Cardiac fibroblast (primary cell): ENCODE measurements at regions not wholly inside any gene's neighbourhood (a gene's known extent, or its start where the extent isn't known, plus 50 kb on each side); places are given as distances from the start of the nearest gene placed in this dataset.

Experiments
- DNase-seq, 2 donors: peaks; one replicate each; pipeline versions ENCODE4 v3.0.0 to v3.0.0-alpha.2; 2010; ENCODE audit warnings: low read depth in 2 of 2
- H3K4me3 ChIP-seq, 2 donors: replicated peaks in 1 of 2; 1 replicate in 1 of 2; 2 replicates in 1 of 2; pipeline ENCODE4 v1.5.1; 2011; ENCODE audit warnings: low read depth in 2 of 2, low read length in 2 of 2, mild to moderate bottlenecking in 2 of 2, moderate library complexity in 1 of 2
- CTCF ChIP-seq: IDR thresholded peaks from one replicate; pipeline ENCODE4 v1.5.1; 2011; ENCODE audit warnings: low read depth, mild to moderate bottlenecking, low read length, inconsistent platforms

- no peak overlapping the region for H3K4me3 ChIP-seq
- no peak for TF ChIP-seq CTCF
- no peak for DNase-seq
These were observed 182.9 kb downstream of the ANKRD60 start for GRCh38 chr20:58045579-58045978.

DNA sequence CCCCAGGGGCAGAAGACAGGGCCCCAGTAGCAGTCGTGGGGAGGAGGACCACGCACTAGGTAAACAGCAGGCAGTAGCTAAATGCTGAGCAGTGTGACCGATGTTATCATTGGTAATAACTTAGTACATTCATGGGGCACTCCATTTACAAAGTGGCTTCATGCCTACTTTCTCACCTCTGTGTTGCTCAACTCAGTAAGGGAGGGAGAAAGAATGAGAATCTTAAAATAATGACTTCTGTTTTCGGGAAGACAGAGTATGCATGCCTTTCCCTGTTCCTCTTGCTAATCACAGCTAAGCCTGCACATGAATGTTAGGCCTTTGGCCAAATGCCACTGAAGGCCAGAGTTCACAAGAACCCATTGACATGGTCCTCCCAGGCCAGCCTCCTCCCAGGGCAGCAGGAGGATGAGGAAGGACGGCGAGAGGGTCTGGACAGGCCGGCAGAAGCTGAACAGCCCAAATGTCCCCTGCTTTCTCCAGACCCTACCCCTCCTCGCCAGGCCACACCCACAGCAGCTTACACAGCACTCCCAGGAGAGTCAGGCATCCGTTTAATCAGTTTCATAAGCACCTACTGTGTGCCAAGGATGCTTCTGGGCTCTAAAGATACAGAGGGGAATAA, 183.4 kb downstream of the ANKRD60 start:
- no peak for TF ChIP-seq CTCF
- DNase-seq = no peak

DNA sequence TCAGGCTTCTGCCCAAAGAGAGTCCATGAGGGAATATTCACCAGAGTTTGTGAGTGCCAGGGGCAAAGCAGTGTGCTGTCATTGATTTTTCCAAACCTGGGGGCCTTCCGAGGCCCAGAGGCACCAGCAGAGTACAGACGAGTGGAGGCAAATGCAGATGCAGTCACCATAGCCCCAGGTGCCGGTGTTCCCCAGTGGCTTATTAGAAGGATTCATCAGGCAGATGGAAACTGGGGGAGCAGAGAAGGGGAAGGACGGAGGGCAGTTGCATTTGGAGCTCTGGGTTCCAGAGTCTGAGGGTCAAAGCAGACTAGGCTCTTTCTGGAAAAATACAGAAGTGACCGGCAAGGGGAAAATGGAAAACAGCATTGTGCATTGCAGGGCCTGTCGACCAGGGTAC, 184.2 kb downstream of the ANKRD60 start:
- no peak for TF ChIP-seq CTCF

More for the DNA sequence above, 183.4 kb downstream of the ANKRD60 start:
- H3K4me3 ChIP-seq = no peak overlapping the region

GRCh38 chr20:58043236-58044140, 185.0 kb downstream of the ANKRD60 start:
- no peak overlapping the region for H3K4me3 ChIP-seq
- TF ChIP-seq CTCF = no peak
- no peak for DNase-seq

More for the DNA sequence above, 184.2 kb downstream of the ANKRD60 start:
- no peak overlapping the region for H3K4me3 ChIP-seq
- DNase-seq = no peak

DNA sequence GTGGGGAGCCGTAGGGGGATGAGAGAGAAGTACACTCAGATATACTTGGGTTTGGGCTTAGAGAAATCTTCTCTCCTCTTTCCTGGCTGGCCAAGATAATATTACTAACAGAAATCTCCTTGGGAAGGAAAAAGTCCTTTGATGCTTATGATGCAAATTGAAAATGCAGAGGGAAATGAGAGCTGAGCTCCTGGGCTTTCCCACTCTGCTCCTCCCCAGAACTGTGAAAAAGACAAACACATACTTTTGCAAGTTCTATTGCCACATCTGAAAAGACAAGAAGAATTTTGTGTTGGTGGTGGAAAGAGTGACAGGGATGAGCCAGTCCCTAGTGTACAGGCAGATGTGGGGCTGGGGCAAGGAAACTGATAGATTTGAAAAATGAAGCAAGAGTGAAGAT, 185.9 kb downstream of the ANKRD60 start:
- no peak for DNase-seq
- no peak for TF ChIP-seq CTCF

DNA sequence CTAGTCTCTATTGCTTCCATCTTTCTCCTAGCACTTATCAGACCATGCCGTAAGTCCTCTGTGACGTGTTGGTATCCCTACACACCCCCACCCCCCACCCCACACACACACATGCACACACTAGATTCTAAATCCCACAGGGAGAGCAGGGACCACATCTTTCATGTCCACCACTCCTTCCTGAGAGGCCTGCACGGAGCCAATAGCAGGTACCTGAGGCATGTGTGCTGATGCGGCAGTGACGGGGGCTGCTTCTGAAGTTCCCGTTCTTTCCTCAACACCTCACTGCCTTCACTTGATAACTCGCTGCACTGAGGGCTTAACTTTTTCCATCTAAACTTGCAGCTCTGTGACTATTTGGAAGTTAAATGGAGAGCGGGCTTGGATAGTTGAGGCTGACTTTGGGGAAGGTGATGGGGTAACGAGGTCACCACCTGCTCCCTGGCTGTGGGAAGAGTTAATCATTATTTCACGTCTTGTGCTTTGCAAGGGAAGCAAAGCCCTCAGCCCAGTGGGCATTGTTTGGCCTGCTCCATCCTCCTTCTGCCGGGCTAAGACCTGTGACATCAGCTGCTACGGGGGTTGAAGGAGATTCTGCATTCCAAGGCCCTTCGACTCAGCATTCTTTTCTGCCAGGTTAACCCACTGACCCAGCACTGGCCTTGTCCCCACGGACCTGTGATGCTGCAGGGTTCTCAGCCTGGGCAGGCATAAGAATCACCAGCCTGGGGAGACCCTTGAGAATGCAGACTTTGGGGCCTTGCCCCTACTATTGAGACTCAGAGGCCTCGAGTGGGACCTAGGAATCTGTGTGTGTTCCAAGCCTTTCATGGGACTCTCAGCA, 187.8 kb downstream of the ANKRD60 start:
- no peak overlapping the region for H3K4me3 ChIP-seq
- DNase-seq = no peak
- TF ChIP-seq CTCF = no peak

More for the DNA sequence above, 185.9 kb downstream of the ANKRD60 start:
- H3K4me3 ChIP-seq = no peak overlapping the region
